HG03469 (cell line): ENCODE measurements at regions not wholly inside any gene's neighbourhood (a gene's known extent, or its start where the extent isn't known, plus 50 kb on each side); places are given as distances from the start of the nearest gene placed in this dataset.

Experiments
- ATAC-seq: cut with Tn5 transposase; IDR thresholded peaks from one replicate; pipeline ENCODE4 v1.9.1; 2021; ENCODE audit warnings: mild to moderate bottlenecking, moderate library complexity, moderate number of reproducible peaks; ENCODE audit not compliant: unreplicated experiment

DNA sequence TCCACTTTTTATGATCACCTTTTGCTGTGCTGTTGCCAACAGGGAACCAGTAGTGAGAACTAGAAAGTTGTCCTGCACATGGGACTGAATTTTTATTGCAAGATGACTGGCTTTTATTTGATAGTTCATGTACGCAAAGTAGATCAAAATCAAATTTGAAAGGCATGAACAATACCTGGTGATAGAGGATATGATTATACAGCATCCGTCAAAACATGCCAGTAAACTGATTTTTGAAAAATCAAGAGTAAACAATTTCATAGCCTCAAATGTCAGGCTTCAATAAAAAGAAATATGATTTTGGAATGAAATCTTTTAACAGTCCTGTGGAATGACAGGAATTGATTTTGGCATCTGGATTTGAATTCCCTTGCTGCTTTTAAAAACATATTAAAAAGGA is 219.6 kb upstream of the LRRN1 start:
- ATAC-seq = no peak

DNA sequence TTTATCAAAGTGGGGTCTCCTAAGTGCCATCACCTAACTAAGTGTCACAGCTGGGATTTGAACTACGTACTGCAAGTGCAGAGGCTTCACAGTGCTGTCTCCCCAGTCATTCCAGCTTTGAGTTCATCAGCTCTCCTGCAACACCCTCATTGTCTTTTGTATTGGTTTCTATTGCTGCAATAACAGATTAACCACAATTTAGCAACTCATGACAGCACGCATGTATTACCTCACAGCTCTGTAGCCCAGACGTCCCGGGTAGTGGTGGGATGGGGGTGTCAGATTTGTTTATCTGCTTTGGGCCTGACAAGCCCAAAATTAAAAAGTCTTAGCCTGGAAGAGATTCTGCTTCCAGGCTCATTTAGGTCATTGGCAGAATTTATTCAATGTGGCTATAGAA is 220.5 kb upstream of the LRRN1 start:
- no peak for ATAC-seq

DNA sequence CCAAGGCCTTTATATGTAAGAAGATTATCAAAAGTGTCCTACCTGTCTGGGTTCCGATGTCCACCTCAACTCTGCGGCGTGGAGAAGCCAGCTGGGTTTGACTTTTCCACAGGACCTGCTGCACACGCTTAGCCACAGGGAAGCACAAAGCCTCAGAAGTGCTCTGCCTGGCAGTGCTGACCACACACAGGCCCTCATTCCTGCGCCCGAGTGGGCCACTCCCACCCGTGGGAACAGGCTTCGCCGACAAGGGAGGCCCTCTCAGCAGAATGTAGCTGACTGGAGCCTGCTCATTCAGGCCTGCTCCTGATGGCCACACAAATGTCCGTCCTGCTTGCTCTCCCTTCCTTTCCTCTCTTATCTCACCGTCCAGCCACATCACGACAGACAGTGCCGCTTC is 221.4 kb upstream of the LRRN1 start:
- no peak for ATAC-seq

GRCh38 chr3:3573341-3573740 is 225.9 kb upstream of the LRRN1 start:
- no peak for ATAC-seq

- ATAC-seq = no peak
These were observed 238.5 kb upstream of the LRRN1 start for GRCh38 chr3:3560591-3561311.

- ATAC-seq = no peak
These were observed 239.4 kb upstream of the LRRN1 start for GRCh38 chr3:3559786-3560185.

DNA sequence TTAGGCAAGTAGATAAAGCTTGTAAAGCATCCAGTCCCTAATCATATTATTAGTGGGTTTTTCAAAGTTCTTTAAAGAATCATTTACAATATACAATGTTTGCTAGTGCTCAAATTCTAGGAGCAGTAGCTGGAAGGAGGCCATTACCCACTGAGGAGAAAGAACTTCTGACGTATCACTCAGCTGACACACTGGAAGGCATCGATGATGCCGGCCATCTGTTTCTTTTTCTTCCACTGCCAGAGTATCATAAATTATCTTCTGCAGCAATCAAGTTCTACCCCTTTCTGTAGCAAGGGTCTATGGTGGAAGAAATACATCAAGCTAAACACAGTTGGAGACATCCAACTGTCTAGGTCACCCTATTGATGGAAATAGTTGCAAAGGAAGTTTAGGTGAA is 243.2 kb upstream of the LRRN1 start:
- no peak for ATAC-seq

DNA sequence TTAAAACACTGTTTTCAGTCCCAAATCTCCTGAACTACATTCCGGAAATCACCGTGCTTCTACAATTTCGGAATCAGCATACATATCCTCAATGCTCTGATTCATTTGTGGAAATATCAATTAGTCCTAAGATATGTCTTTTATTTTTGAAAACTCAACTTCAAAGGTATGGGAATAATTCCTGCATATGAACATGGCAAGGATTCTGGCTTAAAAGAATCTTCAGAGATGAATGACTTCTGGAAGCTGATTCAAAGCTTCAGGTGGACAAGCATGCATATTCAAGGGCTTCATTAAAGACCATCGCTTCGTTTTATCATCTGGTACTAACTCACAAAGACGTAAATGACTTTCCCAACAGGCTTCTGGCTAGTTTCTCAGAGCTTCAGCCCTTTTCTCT is 246.0 kb upstream of the LRRN1 start:
- no peak for ATAC-seq

DNA sequence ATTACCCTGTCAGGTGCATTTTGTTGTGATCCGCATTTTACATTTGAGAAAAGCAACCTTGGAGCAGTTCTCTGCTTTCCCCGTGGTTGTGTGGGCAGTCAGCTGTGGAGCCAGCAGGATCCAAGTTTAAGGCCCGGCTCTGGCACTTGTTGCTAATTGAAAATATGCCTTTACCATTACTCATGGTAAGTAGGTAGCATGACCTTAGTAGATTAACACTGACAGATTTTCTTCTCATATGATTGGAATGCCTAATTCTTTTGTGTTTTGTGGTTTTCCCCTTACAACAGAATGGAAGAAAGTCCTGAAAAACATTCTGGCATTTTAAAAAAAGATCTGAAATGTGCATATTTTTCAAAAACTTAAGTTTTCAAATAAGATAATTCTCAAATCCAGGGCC is 246.5 kb upstream of the LRRN1 start:
- no peak for ATAC-seq

DNA sequence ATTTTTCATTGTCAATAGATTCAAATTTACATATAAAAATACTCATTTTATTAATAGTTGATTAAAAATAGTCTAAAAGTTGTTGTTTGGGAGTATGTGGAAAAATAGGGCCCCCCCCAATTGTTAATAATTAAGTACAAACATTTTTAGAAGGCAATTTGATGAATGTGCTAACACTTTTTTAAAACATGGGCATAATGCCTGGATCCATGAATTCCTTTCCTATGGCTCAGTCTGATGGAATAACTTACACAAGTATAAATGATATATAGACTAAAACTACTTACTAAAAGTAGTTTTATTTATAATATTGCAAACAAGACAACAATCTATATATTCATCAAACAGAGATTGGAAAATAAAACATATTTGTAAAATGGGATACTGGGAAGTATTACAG is 247.2 kb upstream of the LRRN1 start:
- no peak for ATAC-seq

- ATAC-seq = no peak
These were observed 253.9 kb upstream of the LRRN1 start for GRCh38 chr3:3545360-3545759.

- no peak for ATAC-seq
These were observed 260.8 kb upstream of the LRRN1 start for GRCh38 chr3:3538451-3538850.

DNA sequence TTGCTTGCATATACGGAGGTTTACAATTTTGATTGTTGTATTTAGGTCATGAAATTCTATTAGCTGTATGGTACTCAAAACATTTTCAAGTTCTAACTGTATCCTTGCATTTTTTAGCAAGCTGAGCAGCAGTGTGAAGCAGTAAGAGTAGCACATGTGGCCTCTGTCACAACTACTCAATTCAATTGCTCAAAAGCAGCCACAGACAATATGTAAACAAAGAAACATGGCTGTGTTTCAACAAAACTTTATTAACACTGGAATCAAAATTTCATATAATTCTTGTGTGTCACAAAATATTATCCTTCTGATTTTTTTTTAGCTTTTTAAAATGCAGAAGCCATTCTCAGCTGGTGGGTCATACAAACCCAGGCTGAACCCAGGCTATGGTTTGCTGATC is 266.7 kb upstream of the LRRN1 start:
- ATAC-seq = no peak

GRCh38 chr3:3531476-3531875 is 267.8 kb upstream of the LRRN1 start:
- no peak for ATAC-seq

DNA sequence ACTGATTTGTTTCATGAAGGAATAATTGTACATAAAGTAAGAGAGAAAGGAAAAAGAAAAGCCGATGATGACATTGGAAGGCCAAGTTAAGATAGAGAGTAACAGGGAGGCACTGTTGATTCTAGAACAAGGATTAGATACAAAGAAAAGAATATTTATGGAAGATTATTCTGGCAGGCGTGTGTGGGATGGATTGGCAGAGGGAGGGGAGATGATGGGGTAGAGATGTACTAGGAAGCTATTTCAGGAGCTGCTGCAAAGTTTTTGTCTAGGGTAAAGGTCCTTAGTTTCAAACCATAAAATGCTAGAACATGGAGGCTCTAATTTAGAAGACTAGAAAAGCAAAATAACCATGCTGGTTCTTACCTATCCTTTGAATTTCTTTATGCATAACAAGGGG is 280.0 kb upstream of the LRRN1 start:
- ATAC-seq = no peak

- ATAC-seq = no peak
These were observed 282.2 kb upstream of the LRRN1 start for GRCh38 chr3:3516996-3517395.

DNA sequence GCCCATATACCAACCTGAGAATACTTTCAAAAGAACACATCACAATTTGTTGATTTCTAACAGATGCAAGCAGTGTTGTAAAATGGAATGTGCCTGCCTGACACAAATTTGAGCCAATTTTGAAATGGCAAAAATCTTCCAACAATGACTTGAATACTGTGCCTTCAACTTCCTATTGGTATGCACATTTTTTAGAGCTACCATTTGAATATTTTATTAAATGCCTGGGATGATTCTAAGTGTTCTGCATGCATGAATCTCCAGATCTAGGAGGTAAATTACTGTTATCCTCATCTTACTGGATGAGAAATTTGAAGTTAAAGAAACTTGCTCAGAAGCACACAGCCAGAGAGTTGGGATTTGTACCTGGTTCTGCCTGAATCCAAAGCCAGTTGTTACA is 282.8 kb upstream of the LRRN1 start:
- ATAC-seq = no peak

DNA sequence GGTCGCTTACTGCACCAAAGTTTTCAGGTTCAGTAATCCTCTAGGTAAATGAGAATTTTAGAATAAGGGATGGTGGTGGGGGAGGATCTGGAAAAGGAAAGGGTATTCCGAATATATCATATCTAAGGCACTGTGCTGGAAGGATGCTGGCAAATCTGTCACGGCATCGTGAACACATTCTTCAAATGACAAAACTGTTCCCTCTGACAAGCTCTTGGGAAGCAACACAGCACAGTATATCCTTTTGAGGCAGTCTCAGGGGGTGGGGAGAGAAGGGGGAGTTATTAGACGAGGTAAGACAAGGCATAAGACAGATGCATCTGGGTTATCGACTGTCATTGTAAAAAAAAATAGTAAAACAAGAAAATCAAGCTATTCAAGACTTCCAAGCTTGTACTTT is 289.6 kb upstream of the LRRN1 start:
- no peak for ATAC-seq

DNA sequence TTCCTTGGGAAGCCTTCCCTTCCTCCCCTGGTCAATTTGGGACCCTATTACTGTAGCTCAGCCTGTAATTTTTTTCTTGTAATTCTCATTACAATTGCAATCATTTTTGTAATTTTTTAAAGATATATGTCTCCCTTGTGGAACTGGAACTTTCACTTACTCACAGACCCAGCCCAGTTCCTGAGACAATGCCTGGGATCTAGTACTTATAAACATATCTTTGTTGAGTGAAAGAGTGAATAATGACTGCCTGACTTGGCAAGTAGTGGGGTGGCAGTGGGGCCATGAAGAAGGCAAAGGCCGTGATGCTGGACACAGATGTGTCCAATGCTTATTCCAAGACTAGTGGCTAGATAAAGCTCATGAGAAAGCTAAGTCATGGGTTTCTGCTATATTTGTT is 294.5 kb upstream of the LRRN1 start:
- ATAC-seq = no peak

DNA sequence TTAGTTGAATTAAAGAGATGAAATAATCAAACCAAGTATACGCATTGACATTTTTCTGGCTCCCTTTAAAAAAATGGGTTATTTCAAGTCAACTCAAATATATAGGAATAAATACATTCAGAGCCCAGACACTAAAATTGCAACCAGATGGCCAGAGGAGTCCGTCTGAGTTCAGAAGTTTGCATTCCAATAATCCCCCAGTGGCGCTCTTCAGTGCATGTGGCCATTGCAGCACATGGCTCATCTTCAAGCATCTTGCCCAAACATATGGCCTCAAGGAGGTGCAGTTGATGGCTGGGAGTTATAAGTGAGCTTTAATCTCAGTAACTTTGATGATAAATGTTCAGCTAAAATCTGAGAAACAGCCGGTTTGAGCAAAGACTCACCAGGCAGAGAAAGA is 295.8 kb upstream of the LRRN1 start:
- no peak for ATAC-seq

GRCh38 chr3:3499987-3500386 is 299.2 kb upstream of the LRRN1 start:
- no peak for ATAC-seq

DNA sequence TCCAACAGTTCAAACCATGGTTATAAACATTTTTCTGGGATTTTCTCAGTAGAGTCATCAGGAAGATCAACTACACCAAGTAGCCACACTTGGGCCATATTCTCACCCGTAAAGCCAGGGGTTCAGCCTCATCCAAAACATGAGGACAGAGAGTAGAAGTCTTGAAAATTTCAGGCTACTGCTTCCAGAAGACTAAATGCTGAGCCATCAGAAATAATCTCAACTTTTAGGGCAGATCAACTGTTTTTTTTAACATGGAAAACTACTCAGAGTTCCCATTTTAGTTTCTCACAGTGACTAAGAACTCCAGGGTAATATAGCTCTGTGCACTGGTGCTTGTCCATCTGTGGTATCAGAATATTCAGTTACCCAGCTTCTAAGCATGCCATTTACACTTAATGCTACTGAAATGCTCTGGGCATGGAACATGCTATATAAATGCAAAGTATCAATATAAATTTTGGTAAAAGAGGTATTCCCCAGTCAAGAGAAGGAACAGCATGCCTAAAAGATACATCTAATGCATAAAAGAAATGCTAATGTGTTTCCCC is 300.1 kb upstream of the LRRN1 start:
- ATAC-seq = no peak

DNA sequence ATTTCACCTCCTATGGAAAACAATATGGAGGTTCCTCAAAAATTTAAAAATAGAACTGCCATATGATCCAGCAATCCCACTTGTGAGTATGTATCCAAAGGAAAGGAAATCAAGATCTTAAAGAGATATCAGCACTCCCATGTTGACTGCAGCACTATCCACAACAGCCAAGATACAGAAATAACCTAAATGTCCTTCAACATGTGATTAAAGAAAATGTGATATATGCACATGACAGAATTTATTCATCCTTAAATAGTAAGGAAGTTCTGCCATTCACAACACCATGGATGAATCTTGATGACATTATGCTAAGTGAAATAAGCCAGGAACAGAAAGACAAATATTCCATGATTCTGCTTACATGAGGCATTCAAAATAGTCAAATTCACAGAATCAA is 303.6 kb upstream of the LRRN1 start:
- no peak for ATAC-seq
